ENCODE measurements at regions not wholly inside any gene's neighbourhood (a gene's known extent, or its start where the extent isn't known, plus 50 kb on each side); places are given as distances from the start of the nearest gene placed in this dataset.
"Not testable (repeated sequence)": the region's sequence is repeated elsewhere in the genome, so short reads cannot be mapped to it uniquely, and the experiment has no call there.

DNA sequence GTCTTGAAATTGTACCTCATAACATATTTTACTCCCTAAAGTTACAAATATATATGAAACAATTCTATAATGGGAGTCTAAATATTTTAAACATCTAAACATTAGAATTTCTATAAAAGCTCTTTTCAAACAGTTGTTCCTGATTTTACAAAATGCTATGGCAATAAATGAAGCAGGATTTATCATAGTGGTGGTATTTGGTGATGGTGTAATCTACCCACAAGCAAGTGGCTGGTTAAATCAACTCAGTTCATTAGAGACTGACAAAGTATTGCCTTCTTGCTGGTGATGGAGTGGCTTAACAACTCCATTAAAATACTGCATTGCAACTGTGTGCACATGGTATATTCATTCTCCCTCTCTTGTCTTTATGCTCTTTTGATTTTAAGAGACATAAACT, 138.9 kb downstream of the PMAIP1 start:
- intact Hi-C loops (cut with DNase I, micrococcal nuclease): no loop called here
- DNase-seq (no peak), ATAC-seq (no peak)

DNA sequence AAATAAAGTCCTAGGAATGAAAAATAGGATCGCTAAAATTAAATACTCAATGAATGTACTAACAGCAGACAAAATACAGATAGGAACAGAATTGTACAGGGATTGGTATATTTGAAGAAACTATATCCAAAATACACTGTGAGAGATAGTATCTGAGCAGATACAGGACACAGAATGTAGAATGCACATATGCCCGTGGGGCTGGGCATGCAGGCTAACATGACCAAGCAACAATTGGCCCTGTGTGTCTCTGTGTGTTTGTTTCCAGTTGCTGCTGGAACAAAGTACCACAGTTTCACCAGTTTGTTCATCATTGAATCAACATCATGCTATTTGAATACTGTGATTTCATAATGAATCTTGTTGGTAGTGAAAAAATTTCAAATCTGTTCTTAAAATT, 127.6 kb downstream of the PMAIP1 start:
- intact Hi-C loops (cut with DNase I, micrococcal nuclease): no loop called here
- ATAC-seq: no peak
- no peak for DNase-seq

DNA sequence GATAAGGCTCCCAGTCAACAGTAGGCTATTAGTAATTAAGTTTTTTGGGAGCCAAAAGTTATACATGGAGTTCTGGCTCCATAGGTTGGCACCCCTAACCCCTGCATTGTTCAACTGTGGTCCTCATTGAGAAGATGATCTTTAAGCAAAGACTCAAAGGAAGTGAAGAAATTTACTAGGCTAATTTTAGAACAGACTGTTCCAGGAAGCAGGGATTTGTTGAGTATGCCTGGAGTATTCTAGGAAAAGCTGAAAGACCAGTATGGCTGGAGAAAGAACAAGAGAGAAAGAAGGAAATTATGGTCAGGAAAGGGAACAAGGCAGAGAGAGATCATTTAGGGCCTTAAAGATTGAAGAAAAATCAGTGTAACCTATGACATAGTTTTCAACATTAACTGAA, 125.1 kb downstream of the PMAIP1 start:
- DNase-seq: no peak

DNA sequence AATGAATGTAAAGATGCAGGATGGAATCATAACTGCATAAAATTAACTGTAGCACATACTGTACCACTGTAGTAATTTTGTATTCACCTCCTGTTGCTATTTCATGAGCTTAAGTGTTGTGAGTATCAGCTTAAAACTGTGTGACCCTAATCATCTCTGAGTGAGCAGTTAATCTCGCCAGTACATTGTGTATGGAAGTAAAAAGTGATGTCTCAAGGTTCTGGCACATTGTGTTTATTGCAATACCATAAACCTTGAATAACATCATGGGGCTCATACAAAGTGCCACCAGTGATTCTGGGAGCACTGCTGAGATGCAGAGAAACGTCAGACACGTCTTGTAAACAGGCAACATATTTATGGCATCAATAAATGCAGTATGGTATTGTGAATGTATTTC, 124.5 kb downstream of the PMAIP1 start:
- ATAC-seq (no peak), DNase-seq (no peak)
- intact Hi-C loops (cut with DNase I, micrococcal nuclease): no loop called here

More for the DNA sequence above, 125.1 kb downstream of the PMAIP1 start:
- ATAC-seq: no peak
- intact Hi-C loops (cut with DNase I, micrococcal nuclease): no loop called here

DNA sequence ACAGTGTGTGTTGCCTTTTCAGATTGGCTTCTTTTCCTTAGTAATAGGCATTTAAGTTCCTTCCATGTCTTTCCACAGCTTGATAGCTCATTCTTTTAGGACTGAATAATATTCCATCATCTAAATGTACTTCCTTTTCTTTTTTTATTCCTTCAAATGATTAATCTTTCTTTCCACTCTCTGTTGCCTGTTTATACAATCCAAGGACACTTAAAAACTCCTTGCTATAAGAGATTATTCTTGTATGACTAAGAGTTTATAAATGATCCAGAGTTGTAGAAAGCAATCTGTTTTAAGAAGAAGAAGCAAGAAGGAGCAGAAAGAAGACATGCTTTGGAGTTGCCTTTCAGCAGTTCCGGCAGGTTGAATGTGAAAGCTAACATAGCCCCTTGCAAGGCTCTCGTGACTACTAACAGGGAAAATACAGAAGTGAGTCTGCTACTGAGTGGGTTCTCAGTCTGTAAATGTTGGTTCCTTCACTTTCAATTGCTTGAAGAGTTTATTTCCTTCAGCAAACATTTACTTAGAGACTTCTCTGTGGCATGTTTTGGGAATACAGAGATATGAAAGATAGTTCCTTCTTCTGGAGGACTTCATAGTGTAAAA, 123.0 kb downstream of the PMAIP1 start:
- no peak for ATAC-seq
- DNase-seq: no peak
- intact Hi-C loops (cut with DNase I, micrococcal nuclease): no loop called here

DNA sequence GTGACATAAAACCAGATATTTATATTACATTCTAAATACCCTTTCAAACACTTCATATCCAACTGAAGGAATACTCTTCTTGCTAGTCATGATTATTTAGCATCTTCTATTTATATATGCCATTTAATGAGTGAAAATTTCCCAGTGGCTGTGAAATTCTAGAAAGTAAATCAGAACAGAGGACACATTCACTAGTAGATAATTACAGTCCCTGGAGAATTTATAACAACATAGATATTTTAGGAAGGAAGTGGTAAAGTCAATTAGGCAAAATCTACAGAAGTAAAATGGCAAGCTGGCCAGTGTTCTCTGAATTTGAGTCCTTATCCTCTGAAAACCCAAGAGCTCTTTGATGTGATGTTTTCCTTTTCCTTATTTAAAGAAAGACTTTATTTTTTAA, 121.8 kb downstream of the PMAIP1 start:
- ATAC-seq (no peak), DNase-seq (no peak)
- intact Hi-C loops (cut with DNase I, micrococcal nuclease): no loop called here

DNA sequence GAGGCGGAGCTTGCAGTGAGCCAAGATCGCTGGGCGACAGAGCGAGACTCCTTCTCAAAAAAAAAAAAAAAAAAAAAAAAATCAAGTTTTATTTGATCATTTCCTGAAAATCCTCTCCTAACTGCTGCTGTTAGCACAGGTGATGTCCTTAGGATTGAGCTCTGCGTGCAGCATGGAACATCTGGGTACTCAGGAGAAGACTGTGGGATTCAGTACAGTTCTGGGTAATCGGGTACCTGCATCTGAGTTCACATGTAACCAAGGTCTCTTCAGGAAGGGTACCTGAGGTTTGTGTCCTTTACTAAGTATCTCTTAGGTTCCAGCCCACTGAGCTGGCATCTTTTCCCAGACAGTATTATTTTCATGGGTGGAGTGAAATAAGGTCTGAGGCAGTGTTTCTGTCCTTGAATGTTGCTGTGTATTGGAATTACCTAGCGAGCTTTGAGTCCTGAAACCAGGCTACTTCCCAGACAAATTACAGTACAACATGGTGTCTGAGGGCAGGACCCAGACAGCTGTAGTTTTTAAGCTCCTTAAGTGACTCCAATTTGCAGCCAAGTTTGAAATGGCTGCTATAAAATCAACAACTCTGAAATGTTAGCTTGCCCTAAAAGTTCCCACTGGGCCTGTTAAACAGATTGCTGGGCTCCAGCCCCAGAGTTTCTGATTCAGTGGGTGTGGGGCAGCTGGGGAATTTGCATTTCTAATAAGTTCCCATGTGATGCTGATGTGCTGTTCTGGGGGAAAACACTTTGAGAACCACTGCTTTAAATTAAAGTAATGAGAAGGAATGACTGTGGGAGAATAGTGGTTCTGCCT, 120.5 kb downstream of the PMAIP1 start:
- ATAC-seq: no peak
- intact Hi-C loops (cut with DNase I, micrococcal nuclease): no loop called here
- no peak for DNase-seq

DNA sequence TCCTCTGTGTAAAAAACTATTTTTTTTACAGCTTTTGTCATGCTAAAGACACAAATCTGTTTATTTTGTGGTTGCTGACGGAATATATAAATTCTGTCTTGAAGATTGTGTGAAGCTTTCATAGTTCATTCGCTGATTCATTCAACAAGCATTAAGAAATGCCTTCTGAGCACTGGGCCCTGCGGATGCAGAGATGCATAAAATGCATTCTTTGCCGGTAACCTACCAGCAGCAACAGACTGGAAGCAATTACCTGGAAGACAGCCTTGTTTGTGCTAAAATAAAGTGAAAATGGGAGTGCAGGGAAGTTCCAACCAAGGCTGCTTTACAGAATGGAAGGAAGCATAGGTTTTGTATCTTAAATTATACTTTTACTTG, 119.7 kb downstream of the PMAIP1 start:
- ATAC-seq: no peak
- DNase-seq: no peak
- intact Hi-C loops (cut with DNase I, micrococcal nuclease): no loop called here

DNA sequence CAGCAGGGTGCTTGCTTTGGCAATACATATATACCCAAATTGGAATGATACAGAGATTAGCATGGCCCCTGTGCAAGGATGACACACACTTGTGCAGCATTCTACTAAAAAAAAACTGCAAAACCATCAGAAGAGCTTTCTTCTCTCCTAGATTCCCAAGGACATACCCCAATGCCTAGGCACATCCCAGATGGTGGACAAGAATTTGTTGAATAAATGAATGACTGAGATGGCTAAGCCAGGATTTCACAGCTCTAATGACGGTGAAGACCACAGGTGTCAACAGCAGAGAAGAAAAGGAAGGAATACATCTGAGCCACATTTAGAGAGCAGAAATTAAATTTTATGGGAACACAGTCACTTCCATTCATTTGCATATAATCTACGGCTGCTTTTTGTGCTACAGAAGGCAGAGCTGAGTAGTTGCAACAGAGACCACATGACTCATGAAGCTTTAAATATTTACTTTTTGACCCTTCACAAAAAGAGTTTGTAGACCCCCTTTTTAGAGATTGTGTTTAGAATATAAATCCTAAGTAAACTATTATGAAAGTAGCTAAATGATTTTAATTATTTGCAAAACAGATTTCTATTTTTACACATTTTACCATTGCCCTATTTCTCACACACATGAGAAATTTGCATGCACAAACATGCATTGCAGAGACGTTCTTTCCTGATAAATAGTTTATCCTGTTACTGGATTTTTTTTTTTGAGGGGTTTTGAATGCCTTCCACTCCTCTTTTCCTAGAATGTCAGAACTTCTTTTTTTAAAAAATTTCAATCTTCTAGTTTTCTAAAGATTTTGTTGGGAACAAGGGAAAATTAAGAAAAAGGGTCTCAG, 119.0 kb downstream of the PMAIP1 start:
- intact Hi-C loops (cut with DNase I, micrococcal nuclease): no loop called here
- ATAC-seq: no peak
- DNase-seq: no peak

DNA sequence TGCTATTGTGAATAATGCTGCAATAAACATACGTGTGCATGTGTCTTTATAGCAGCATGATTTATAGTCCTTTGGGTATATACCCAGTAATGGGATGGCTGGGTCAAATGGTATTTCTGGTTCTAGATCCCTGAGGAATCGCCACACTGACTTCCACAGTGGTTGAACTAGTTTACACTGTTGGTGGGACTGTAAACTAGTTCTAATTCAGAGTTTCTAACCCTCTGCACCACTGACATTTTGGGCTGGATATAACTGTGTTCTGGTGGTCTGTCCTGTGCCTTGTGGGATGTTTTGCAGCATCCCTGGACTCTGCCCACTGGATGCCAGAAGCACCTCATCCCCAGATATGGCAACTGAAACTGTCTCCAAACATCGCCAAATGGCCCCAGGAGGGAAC, 118.3 kb downstream of the PMAIP1 start:
- ATAC-seq; DNase-seq; intact Hi-C loops (cut with DNase I, micrococcal nuclease): not testable (repeated sequence)

DNA sequence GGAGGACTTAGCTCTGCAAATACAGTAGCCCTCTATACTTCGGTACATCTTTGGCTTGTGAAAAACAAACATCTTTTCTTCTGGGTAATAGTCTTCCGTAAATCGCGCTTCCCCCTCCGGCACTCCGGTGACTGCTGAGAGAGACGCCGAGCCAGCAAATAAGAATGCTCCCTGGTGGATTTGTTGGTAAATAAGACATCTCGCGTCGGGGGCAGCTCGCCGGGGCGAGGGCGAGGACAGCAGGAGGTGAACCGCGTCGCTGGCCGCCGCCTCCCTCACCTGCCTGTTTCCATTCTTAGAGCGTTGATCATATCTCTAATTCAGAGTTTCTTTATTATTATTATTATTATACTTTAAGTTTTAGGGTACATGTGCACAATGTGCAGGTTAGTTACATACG, 117.6 kb downstream of the PMAIP1 start:
- intact Hi-C loops (cut with DNase I, micrococcal nuclease): no loop called here
- DNase-seq (no peak), ATAC-seq (no peak)

DNA sequence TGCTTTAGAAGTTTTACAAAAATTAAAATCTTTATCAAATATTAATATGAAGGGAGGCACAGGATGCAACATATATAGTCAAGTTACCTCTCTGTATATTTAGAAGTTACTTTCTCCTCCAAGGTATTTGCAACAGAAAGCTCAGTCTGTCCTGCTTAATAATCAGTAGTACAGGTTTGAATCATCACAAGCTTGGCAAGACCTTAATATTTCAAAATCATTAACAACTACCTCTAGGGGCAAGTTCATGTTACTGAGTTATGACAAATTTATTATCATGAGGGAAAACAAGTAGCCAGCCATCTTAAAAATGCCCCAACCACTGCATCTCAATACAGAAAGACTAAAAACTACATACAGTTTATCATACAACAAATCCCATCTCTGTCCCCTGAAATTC, 116.0 kb downstream of the PMAIP1 start:
- DNase-seq; intact Hi-C loops (cut with DNase I, micrococcal nuclease); ATAC-seq: not testable (repeated sequence)

DNA sequence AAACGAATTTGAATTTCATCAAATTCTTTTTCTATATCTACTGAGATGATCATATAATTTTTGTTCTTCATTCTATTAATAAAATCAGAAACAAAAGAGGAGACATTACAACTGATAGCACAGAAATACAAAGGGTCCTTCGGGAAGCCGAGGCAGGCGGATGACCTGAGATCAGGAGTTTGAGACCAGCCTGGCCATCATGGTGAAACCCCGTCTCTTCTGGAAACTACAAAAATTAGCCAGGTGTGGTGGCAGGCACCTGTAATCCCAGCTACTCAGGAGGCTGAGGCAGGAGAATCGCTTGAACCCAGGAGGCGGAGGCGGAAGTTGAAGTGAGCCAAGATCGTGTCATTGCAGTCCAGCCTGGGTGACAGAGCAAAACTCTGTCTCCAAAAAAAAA, 113.4 kb downstream of the PMAIP1 start:
- intact Hi-C loops (cut with DNase I, micrococcal nuclease); DNase-seq; ATAC-seq: not testable (repeated sequence)

DNA sequence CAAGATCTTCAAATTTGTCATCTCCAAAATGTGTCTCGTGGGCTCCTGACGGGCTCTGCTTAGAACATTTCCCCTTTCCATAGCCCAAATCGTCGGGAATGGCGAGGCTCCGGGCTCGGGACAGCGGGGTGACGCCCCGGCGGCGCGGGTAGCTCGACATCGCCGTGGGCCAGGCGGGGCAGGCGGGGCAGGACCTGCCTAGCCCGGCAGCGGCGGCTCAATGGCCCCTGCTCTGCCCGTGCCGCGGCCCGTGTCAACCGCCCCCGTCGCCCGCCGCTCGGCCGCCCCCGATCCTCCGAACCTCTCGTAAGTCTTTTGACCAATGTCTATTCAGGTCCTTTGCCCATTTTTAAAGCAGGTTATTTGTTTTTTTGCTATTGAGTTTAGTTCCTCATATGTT, 111.2 kb downstream of the PMAIP1 start:
- intact Hi-C loops (cut with DNase I, micrococcal nuclease): no loop called here
- DNase-seq: no peak
- ATAC-seq: no peak

DNA sequence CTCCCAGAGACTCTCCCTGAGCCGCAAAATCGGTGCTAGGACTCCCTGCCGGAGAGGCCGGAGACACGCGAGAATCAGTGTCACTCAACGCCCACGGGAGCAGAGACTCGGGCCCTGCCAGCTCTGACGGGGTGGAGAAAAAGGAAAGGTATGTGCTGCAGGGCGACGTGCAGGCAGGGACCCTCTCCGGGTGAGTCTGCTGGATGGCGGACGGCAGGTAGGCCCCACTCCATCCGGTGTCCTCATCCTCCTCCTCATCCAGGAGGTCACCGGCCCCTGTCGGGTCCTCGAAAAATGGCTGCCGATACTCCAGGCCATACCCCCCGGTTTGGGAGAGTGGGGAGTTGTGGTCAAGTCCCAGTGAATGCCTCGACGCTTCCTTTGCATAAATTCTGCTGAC, 110.7 kb downstream of the PMAIP1 start:
- intact Hi-C loops (cut with DNase I, micrococcal nuclease): no loop called here
- DNase-seq (no peak), ATAC-seq (no peak)

DNA sequence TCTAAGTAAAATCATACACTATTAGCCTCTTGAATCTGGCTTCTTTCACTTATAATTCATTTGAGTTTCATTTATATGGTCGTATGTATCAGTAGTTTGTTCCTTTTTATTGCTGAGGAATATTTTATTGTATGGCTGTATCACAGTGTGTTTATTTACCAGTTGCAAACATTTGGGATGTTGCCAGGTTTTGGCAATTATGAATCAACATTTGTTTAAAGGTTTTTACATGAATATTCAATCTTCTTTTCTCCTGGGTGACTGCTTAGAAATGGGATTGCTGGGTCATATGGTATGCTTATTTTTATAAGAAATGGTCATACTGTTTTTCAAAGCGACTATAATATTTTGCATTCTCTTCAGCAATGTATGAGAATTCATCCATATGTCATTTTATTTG, 107.9 kb downstream of the PMAIP1 start:
- intact Hi-C loops (cut with DNase I, micrococcal nuclease): no loop called here
- no peak for ATAC-seq
- no peak for DNase-seq

DNA sequence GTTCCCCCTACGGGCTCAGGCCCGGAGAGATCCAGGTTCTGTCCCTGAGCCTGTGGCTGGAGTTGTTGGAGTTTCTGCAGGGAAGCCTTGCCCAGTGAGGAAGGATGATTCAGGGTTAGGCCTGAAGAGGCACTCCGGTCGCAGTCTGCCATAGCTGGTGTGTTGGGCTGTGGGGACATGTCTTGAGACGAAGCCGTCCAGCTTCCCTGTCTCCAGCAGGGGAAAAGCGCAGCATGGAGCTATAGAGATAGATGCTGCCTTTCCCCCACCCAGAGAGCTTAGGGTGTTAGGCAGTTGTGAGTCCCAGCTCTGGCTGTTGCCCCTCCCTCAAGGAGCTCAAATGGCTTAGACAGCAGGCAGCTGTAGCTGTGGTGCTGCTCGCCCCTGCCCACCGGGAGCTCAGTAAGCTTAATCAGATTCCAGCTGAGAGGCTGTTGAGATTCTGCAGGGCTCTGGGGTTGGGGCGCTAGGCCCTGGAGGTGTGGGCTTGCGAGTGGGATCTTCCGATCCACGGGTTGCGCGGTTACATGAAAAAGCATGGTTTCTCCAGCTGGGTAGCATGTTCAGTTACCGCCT, 103.9 kb downstream of the PMAIP1 start:
- DNase-seq (no peak), ATAC-seq (no peak)

DNA sequence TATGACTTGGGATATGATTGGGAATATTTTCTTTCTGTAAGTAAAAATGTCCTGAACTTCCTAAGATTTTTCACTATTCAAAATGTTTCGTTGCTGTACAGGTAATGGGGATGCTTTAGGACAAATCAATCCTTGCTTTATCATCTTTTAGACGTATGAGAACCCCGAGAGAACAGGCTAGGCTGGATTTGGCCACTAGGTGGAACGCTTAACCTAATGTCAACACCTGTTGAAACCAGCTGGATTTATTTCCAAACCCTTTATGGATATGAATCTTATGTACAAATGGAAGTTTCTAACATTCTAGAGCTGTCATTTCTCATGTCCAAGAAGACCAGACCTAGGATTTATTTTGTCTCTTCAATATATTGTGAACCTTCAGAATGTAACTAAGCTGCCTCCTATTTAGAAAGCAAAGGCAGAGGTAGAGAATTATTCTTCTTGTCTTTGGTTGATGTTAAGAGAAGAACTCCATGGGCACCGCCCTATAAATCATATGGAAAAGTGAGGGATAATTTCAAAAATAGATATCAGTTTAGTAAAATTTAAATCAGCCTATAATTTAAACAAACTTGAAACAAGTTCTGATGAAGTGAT, 96.7 kb downstream of the PMAIP1 start:
- ATAC-seq (peak; percentile 50), DNase-seq (peak in 1 of 2 donors; percentile 40)
- intact Hi-C loops (cut with DNase I, micrococcal nuclease): no loop called here

More for the DNA sequence above, 103.9 kb downstream of the PMAIP1 start:
- intact Hi-C loops (cut with DNase I, micrococcal nuclease): no loop called here

DNA sequence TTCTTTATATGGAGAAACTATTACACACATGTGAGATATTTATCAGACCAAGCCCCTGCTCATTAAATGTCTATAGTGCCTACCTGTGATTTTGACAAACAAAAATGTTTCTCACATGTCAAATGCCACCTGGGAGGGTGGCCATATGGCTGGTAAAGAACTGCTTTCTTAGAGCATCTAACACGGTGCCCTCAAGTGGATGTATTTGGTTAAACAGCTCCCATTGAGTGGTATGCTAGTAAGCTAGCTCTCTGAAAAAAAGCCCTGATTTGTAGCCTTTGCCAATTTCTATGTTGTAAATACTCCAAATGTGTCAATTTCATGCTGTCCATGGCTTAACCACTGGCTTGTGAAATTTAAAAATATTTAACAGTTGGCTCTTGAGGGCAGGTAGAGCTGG, 94.6 kb downstream of the PMAIP1 start:
- ATAC-seq (no peak), DNase-seq (no peak)
- intact Hi-C loops (cut with DNase I, micrococcal nuclease): no loop called here

All from left colon (tissue), 2 donors.